ENCODE measurements at regions not wholly inside any gene's neighbourhood (a gene's known extent, or its start where the extent isn't known, plus 50 kb on each side); places are given as distances from the start of the nearest gene placed in this dataset.

- no peaks in the 10 kb centered on the region for H3K79me2 ChIP-seq (ENCODE audit: control insufficient read depth, insufficient read depth, low read length)
- H3K36me3 ChIP-seq (ENCODE audit: control insufficient read depth, insufficient read depth, low read length): no peaks in the 10 kb centered on the region
- no peaks in the 10 kb centered on the region for H3K9me3 ChIP-seq (ENCODE audit: control insufficient read depth, insufficient read depth, low read depth, low read length)
- no peaks in the 10 kb centered on the region for H4K20me1 ChIP-seq (ENCODE audit: control insufficient read depth, extremely low read depth, insufficient read depth, low read length)
- no peak overlapping the region for H3K9ac ChIP-seq (ENCODE audit: insufficient read depth, low read length)
- DNase-seq (ENCODE audit: low read depth in 2 of 2): no peak
- peaks cover 9% of the 10 kb centered on the region for H3K4me1 ChIP-seq (ENCODE audit: control insufficient read depth, extremely low read depth, insufficient read depth, low read length)
- no peak for TF ChIP-seq EZH2 (IDR thresholded peaks at IDR 0.05; ENCODE audit: low read length, missing control alignments)
- no peak for TF ChIP-seq CTCF (conservative IDR thresholded peaks at IDR 0.05 in 1 of 2, IDR thresholded peaks at IDR 0.05 in 1 of 2; ENCODE audit: low read depth in 1 of 2, low read length in 2 of 2)
- H3K27me3 ChIP-seq (ENCODE audit: control insufficient read depth, insufficient read depth, low read length): no peaks in the 10 kb centered on the region
- no peak overlapping the region for H3K4me2 ChIP-seq (ENCODE audit: extremely low read depth, insufficient read depth, low read length)
- no peak overlapping the region for H2AFZ ChIP-seq (ENCODE audit: low read length)
- no peak overlapping the region for H3K27ac ChIP-seq (ENCODE audit: insufficient read depth, low read length)
- no peak overlapping the region for H3K4me3 ChIP-seq (replicated peaks in 1 of 4; ENCODE audit: control extremely low read depth in 1 of 4, insufficient read depth in 1 of 4, low read depth in 3 of 4, low read length in 4 of 4)
These were observed 204.2 kb downstream of the TSHZ3 start for GRCh38 chr19:31145007-31145406.

GRCh38 chr19:31144075-31144870 is 205.0 kb downstream of the TSHZ3 start:
- Histone ChIP-seq H2AFZ (ENCODE audit: low read length) (no peak overlapping the region), H3K27me3 (ENCODE audit: control insufficient read depth, insufficient read depth, low read length) (no peaks in the 10 kb centered on the region), H4K20me1 (ENCODE audit: control insufficient read depth, extremely low read depth, insufficient read depth, low read length) (no peaks in the 10 kb centered on the region), H3K9ac (ENCODE audit: insufficient read depth, low read length) (no peak overlapping the region), H3K9me3 (ENCODE audit: control insufficient read depth, insufficient read depth, low read depth, low read length) (no peaks in the 10 kb centered on the region), H3K4me2 (ENCODE audit: extremely low read depth, insufficient read depth, low read length) (no peak overlapping the region), H3K27ac (ENCODE audit: insufficient read depth, low read length) (no peak overlapping the region), H3K4me3 (replicated peaks in 1 of 4; ENCODE audit: control extremely low read depth in 1 of 4, insufficient read depth in 1 of 4, low read depth in 3 of 4, low read length in 4 of 4) (no peak overlapping the region), H3K36me3 (ENCODE audit: control insufficient read depth, insufficient read depth, low read length) (no peaks in the 10 kb centered on the region), H3K4me1 (ENCODE audit: control insufficient read depth, extremely low read depth, insufficient read depth, low read length) (peaks cover 16% of the 10 kb centered on the region), H3K79me2 (ENCODE audit: control insufficient read depth, insufficient read depth, low read length) (no peaks in the 10 kb centered on the region)
- TF ChIP-seq EZH2 (IDR thresholded peaks at IDR 0.05; ENCODE audit: low read length, missing control alignments) (no peak), CTCF (conservative IDR thresholded peaks at IDR 0.05 in 1 of 2, IDR thresholded peaks at IDR 0.05 in 1 of 2; ENCODE audit: low read depth in 1 of 2, low read length in 2 of 2) (no peak)
- DNase-seq (ENCODE audit: low read depth in 2 of 2): no peak

- TF ChIP-seq EZH2 (IDR thresholded peaks at IDR 0.05; ENCODE audit: low read length, missing control alignments): no peak
- TF ChIP-seq CTCF (conservative IDR thresholded peaks at IDR 0.05 in 1 of 2, IDR thresholded peaks at IDR 0.05 in 1 of 2; ENCODE audit: low read depth in 1 of 2, low read length in 2 of 2): no peak
- Histone ChIP-seq H2AFZ (ENCODE audit: low read length) (no peak overlapping the region), H3K4me3 (replicated peaks in 1 of 4; ENCODE audit: control extremely low read depth in 1 of 4, insufficient read depth in 1 of 4, low read depth in 3 of 4, low read length in 4 of 4) (no peak overlapping the region), H3K27me3 (ENCODE audit: control insufficient read depth, insufficient read depth, low read length) (no peaks in the 10 kb centered on the region), H3K9me3 (ENCODE audit: control insufficient read depth, insufficient read depth, low read depth, low read length) (no peaks in the 10 kb centered on the region), H3K27ac (ENCODE audit: insufficient read depth, low read length) (no peak overlapping the region), H4K20me1 (ENCODE audit: control insufficient read depth, extremely low read depth, insufficient read depth, low read length) (no peaks in the 10 kb centered on the region), H3K4me2 (ENCODE audit: extremely low read depth, insufficient read depth, low read length) (no peak overlapping the region), H3K4me1 (ENCODE audit: control insufficient read depth, extremely low read depth, insufficient read depth, low read length) (peaks cover 16% of the 10 kb centered on the region), H3K36me3 (ENCODE audit: control insufficient read depth, insufficient read depth, low read length) (no peaks in the 10 kb centered on the region), H3K9ac (ENCODE audit: insufficient read depth, low read length) (no peak overlapping the region), H3K79me2 (ENCODE audit: control insufficient read depth, insufficient read depth, low read length) (no peaks in the 10 kb centered on the region)
- DNase-seq (ENCODE audit: low read depth in 2 of 2): peak in 1 of 2 donors; percentile 49
These were observed 207.9 kb downstream of the TSHZ3 start for GRCh38 chr19:31141301-31141700.

Data from fibroblast of lung (primary cell).